ENCODE measurements at regions not wholly inside any gene's neighbourhood (a gene's known extent, or its start where the extent isn't known, plus 50 kb on each side); places are given as distances from the start of the nearest gene placed in this dataset.

- ATAC-seq (peak; percentile 16), DNase-seq (peak in 1 of 4 donors; percentile 47)
- intact Hi-C loops (cut with DNase I) = no loop called here
Observed at GRCh38 chr10:3911713-3912442, 126.9 kb upstream of the KLF6 start.

GRCh38 chr10:3911241-3911640 lies 126.2 kb upstream of the KLF6 start:
- H3K4me1 ChIP-seq = no peaks in the 10 kb centered on the region
- no peaks in the 10 kb centered on the region for H3K36me3 ChIP-seq
- no peaks in the 10 kb centered on the region for H3K27me3 ChIP-seq
- no peak overlapping the region for H3K4me3 ChIP-seq
- DNase-seq (no peak), ATAC-seq (no peak)
- H3K27ac ChIP-seq = no peak overlapping the region
- H3K9me3 ChIP-seq = no peaks in the 10 kb centered on the region
- no peak for TF ChIP-seq CTCF (IDR thresholded peaks at IDR 0.05)
- intact Hi-C loops (cut with DNase I) = no loop called here

More at GRCh38 chr10:3911713-3912442, 126.9 kb upstream of the KLF6 start:
- no peaks in the 10 kb centered on the region for H3K4me1 ChIP-seq
- H3K4me3 ChIP-seq = no peak overlapping the region
- H3K27me3 ChIP-seq = no peaks in the 10 kb centered on the region
- H3K36me3 ChIP-seq = no peaks in the 10 kb centered on the region
- TF ChIP-seq CTCF (IDR thresholded peaks at IDR 0.05) = no peak
- no peaks in the 10 kb centered on the region for H3K9me3 ChIP-seq
- H3K27ac ChIP-seq = no peak overlapping the region

GRCh38 chr10:3909339-3909738 lies 124.3 kb upstream of the KLF6 start:
- intact Hi-C loops (cut with DNase I) = no loop called here
- TF ChIP-seq CTCF (IDR thresholded peaks at IDR 0.05) = no peak
- Histone ChIP-seq H3K27me3 (no peaks in the 10 kb centered on the region), H3K4me3 (no peak overlapping the region), H3K4me1 (peaks cover 0 to 5% of the 10 kb centered on the region in 2 donors), H3K27ac (no peak overlapping the region), H3K9me3 (no peaks in the 10 kb centered on the region), H3K36me3 (no peaks in the 10 kb centered on the region)
- DNase-seq = no peak
- ATAC-seq = no peak

- no peaks in the 10 kb centered on the region for H3K36me3 ChIP-seq
- H3K27ac ChIP-seq = no peak overlapping the region
- peaks cover under 1 to 10% of the 10 kb centered on the region in 2 donors for H3K4me1 ChIP-seq
- no peak for TF ChIP-seq CTCF (IDR thresholded peaks at IDR 0.05)
- H3K27me3 ChIP-seq = no peaks in the 10 kb centered on the region
- ATAC-seq (no peak), DNase-seq (no peak)
- no peaks in the 10 kb centered on the region for H3K9me3 ChIP-seq
- intact Hi-C loops (cut with DNase I) = no loop called here
- H3K4me3 ChIP-seq = no peak overlapping the region
Observed at GRCh38 chr10:3908183-3908582, 123.2 kb upstream of the KLF6 start.

- Histone ChIP-seq H3K27me3 (no peaks in the 10 kb centered on the region), H3K36me3 (no peaks in the 10 kb centered on the region), H3K27ac (peak overlapping the region in 1 of 2 donors; percentile 39), H3K4me1 (peaks cover 5 to 17% of the 10 kb centered on the region in 2 donors), H3K9me3 (no peaks in the 10 kb centered on the region), H3K4me3 (no peak overlapping the region)
- intact Hi-C loops (cut with DNase I) = no loop called here
- peak; percentile 52 for ATAC-seq
- TF ChIP-seq CTCF (IDR thresholded peaks at IDR 0.05) = no peak
- DNase-seq = peak in 2 of 4 donors; percentile 35 to 60
Observed at GRCh38 chr10:3907514-3907913, 122.5 kb upstream of the KLF6 start.

Data from left lung (tissue), 4 donors.